CD4-positive, alpha-beta T cell (primary cell): ENCODE measurements at regions not wholly inside any gene's neighbourhood (a gene's known extent, or its start where the extent isn't known, plus 50 kb on each side); places are given as distances from the start of the nearest gene placed in this dataset.

ENCODE experiments used
- ATAC-seq: fragments of 200-7000 bp; cut with Tn5 transposase; one replicate; pipeline ENCODE4 v1.10.0; 2022; ENCODE audit warnings: mild to moderate bottlenecking; ENCODE audit not compliant: poor library complexity
- CTCF ChIA-PET: fragments of 350-600 bp; sonication (Branson Sonifier 250); formaldehyde crosslinking; loops from one replicate; lab custom pipeline; 2021; ENCODE audit warnings: antibody characterized with exemption, inconsistent platforms; lab: Charles Lee
- POLR2A ChIA-PET: fragments of 350-600 bp; sonication (Branson Sonifier 250); formaldehyde crosslinking; loops from one replicate; lab custom pipeline; 2021; ENCODE audit warnings: antibody characterized with exemption, inconsistent platforms; lab: Charles Lee
- DNase-seq, 14 experiments: peaks; one replicate each; pipeline ENCODE4 v3.0.0-alpha.2; 2013 to 2020; ENCODE audit warnings: mixed read lengths in 2 of 14
- H3K27ac ChIP-seq, 2 donors: one replicate each; pipeline versions ENCODE4 v1.5.1 to v1.7.0; 2013; ENCODE audit warnings: low read length in 2 of 2, low read depth in 1 of 2, mild to moderate bottlenecking in 1 of 2
- H3K27me3 ChIP-seq, 2 experiments: 1 replicate in 1 of 2; 2 replicates in 1 of 2; pipeline versions ENCODE4 v1.6.1 to v1.7.0; 2013; ENCODE audit warnings: low read length in 2 of 2, control low read depth in 1 of 2, mild to moderate bottlenecking in 1 of 2, moderate library complexity in 1 of 2; ENCODE audit not compliant: insufficient read depth in 2 of 2, control insufficient read depth in 1 of 2
- H3K36me3 ChIP-seq: one replicate; pipeline ENCODE4 v1.6.1; 2013; ENCODE audit warnings: low read length, control low read depth; ENCODE audit not compliant: insufficient read depth
- H3K4me1 ChIP-seq: one replicate; pipeline ENCODE4 v1.6.1; 2013; ENCODE audit warnings: low read length, control low read depth; ENCODE audit not compliant: insufficient read depth
- H3K4me3 ChIP-seq: one replicate; pipeline ENCODE4 v1.5.1; 2013; ENCODE audit warnings: mild to moderate bottlenecking, low read length, moderate library complexity
- H3K9me3 ChIP-seq, 2 experiments: 1 replicate in 1 of 2; 2 replicates in 1 of 2; pipeline versions ENCODE4 v1.6.1 to v1.7.0; 2013; ENCODE audit warnings: low read length in 2 of 2, mild to moderate bottlenecking in 2 of 2, control low read depth in 1 of 2, moderate library complexity in 1 of 2; ENCODE audit not compliant: control insufficient read depth in 1 of 2, insufficient read depth in 1 of 2
- H3K27ac Mint-ChIP-seq: one replicate; pipeline ENCODE4 v1.8.0; 2020; ENCODE audit warnings: mixed read lengths
- H3K27me3 Mint-ChIP-seq: one replicate; pipeline ENCODE4 v1.8.0; 2021; ENCODE audit warnings: mixed read lengths
- H3K36me3 Mint-ChIP-seq: one replicate; pipeline ENCODE4 v1.8.0; 2021; ENCODE audit warnings: low read depth, mixed read lengths
- H3K4me1 Mint-ChIP-seq: one replicate; pipeline ENCODE4 v1.8.0; 2021; ENCODE audit warnings: low read depth, mixed read lengths
- H3K4me3 Mint-ChIP-seq: one replicate; pipeline ENCODE4 v1.8.0; 2020; ENCODE audit warnings: mild to moderate bottlenecking, mixed read lengths
- H3K9me3 Mint-ChIP-seq: one replicate; pipeline ENCODE4 v1.8.0; 2020; ENCODE audit warnings: mixed read lengths
- CTCF ChIP-seq: fragments of 200-600 bp; IDR thresholded peaks from one replicate; pipeline ENCODE4 v1.8.0; 2022; ENCODE audit warnings: antibody characterized with exemption, mild to moderate bottlenecking
- intact Hi-C, 2 experiments: fragments of 100-400 bp; cut with DNase I in 1 of 2; cut with micrococcal nuclease in 1 of 2; formaldehyde crosslinking; loops; one replicate each; pipeline versions ENCODE4 v1.15.1 to v1.9.0; 2023 to 2025; cut with DNase I, micrococcal nuclease

GRCh38 chr14:61602003-61602732, 93.1 kb upstream of the HIF1A start:
- H3K27me3 ChIP-seq: no peaks in the 10 kb centered on the region
- ChIA-PET CTCF (no interaction called here), POLR2A (no interaction called here)
- H3K27ac Mint-ChIP-seq: no peak overlapping the region
- H3K4me1 Mint-ChIP-seq: peaks cover 16% of the 10 kb centered on the region
- intact Hi-C loops: no loop called here
- no peaks in the 10 kb centered on the region for H3K9me3 ChIP-seq
- H3K4me3 Mint-ChIP-seq: no peak overlapping the region
- no peak for TF ChIP-seq CTCF
- H3K4me1 ChIP-seq: peaks cover 8% of the 10 kb centered on the region
- no peaks in the 10 kb centered on the region for H3K36me3 Mint-ChIP-seq
- no peak for DNase-seq
- no peak overlapping the region for H3K4me3 ChIP-seq
- no peaks in the 10 kb centered on the region for H3K9me3 Mint-ChIP-seq
- no peaks in the 10 kb centered on the region for H3K36me3 ChIP-seq
- ATAC-seq: no peak
- H3K27ac ChIP-seq: no peak overlapping the region
- H3K27me3 Mint-ChIP-seq: no peaks in the 10 kb centered on the region

GRCh38 chr14:61602733-61603077, 92.6 kb upstream of the HIF1A start:
- Histone ChIP-seq H3K4me3 (no peak overlapping the region), H3K9me3 (no peaks in the 10 kb centered on the region), H3K4me1 (peaks cover 8% of the 10 kb centered on the region), H3K27ac (no peak overlapping the region), H3K27me3 (no peaks in the 10 kb centered on the region), H3K36me3 (no peaks in the 10 kb centered on the region)
- Mint-ChIP-seq H3K9me3 (no peaks in the 10 kb centered on the region), H3K27me3 (no peaks in the 10 kb centered on the region), H3K27ac (no peak overlapping the region), H3K4me3 (no peak overlapping the region), H3K36me3 (no peaks in the 10 kb centered on the region), H3K4me1 (peaks cover 16% of the 10 kb centered on the region)
- ATAC-seq (no peak), DNase-seq (no peak)
- CTCF ChIA-PET: no interaction called here
- intact Hi-C loops: no loop called here
- TF ChIP-seq CTCF: no peak
- POLR2A ChIA-PET: no interaction called here

DNA sequence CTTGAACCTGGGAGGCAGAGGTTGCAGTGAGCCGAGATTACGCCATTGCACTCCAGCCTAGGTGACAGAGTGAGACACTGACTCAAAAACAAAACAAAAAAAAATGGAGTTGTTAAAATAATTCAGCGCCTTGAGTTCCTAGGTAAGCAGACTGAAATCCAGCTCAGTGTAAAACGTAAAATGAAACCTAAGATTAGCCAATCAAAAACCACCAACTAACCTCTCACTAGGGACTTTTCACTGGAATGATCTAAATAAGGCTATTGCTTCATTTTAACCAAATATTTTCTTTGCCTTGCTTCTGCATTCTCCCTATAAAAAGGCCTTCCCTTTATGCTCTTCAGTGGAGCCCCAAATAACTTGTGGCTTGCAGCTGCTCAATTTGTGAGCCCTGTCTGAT, 91.6 kb upstream of the HIF1A start:
- H3K9me3 ChIP-seq: no peaks in the 10 kb centered on the region
- ATAC-seq: no peak
- no peaks in the 10 kb centered on the region for H3K36me3 Mint-ChIP-seq
- no peak overlapping the region for H3K4me3 ChIP-seq
- peaks cover 6% of the 10 kb centered on the region for H3K4me1 Mint-ChIP-seq
- no peak overlapping the region for H3K27ac ChIP-seq
- TF ChIP-seq CTCF: no peak
- intact Hi-C loops: no loop called here
- H3K9me3 Mint-ChIP-seq: no peaks in the 10 kb centered on the region
- no peak overlapping the region for H3K27ac Mint-ChIP-seq
- CTCF ChIA-PET: no interaction called here
- no peak overlapping the region for H3K4me3 Mint-ChIP-seq
- POLR2A ChIA-PET: no interaction called here
- H3K27me3 Mint-ChIP-seq: no peaks in the 10 kb centered on the region
- DNase-seq: peak in 3 of 14 experiments; percentile 14 to 37 (median 22)
- no peaks in the 10 kb centered on the region for H3K27me3 ChIP-seq
- H3K36me3 ChIP-seq: no peaks in the 10 kb centered on the region
- peaks cover 6% of the 10 kb centered on the region for H3K4me1 ChIP-seq
